ENCODE measurements at regions not wholly inside any gene's neighbourhood (a gene's known extent, or its start where the extent isn't known, plus 50 kb on each side); places are given as distances from the start of the nearest gene placed in this dataset.
"Not testable (repeated sequence)": the region's sequence is repeated elsewhere in the genome, so short reads cannot be mapped to it uniquely, and the experiment has no call there.

DNA sequence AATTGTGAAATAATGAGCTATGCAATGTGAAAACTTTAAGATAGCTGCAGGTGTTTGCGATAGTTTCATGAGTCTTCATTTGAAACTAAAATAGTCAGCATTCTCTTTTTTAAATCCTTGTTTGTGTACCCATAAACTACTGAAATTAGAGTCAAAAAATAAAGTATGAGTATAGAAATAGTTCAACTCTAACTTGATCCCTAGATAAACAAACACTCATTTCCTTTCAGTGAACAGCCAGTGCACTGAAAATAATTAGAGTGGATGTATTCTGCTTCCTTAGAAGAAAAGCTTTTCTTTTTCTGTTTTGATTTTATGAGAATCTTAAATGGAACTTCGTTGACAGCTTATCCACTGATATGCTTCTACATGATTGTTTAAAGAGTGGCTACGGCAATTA, 1033.4 kb downstream of the SOCS6 start:
- ChIA-PET CTCF (no interaction called here), POLR2A (ENCODE audit: low non-redundant PET) (no interaction called here)
- no peak for DNase-seq (ENCODE audit: low spot score)
- TF ChIP-seq CTCF (conservative IDR thresholded peaks at IDR 0.05; ENCODE audit: low read depth): no peak
- H3K27ac ChIP-seq: no peak overlapping the region

GRCh38 chr18:71321319-71321718, 1032.5 kb downstream of the SOCS6 start:
- CTCF ChIA-PET: no interaction called here
- no peak overlapping the region for H3K27ac ChIP-seq
- POLR2A ChIA-PET (ENCODE audit: low non-redundant PET): no interaction called here
- no peak for DNase-seq (ENCODE audit: low spot score)
- TF ChIP-seq CTCF (conservative IDR thresholded peaks at IDR 0.05; ENCODE audit: low read depth): no peak

GRCh38 chr18:71304856-71305255, 1016.0 kb downstream of the SOCS6 start:
- H3K27ac ChIP-seq: no peak overlapping the region
- POLR2A ChIA-PET (ENCODE audit: low non-redundant PET): no interaction called here
- DNase-seq (ENCODE audit: low spot score): no peak
- CTCF ChIA-PET: no interaction called here
- no peak for TF ChIP-seq CTCF (conservative IDR thresholded peaks at IDR 0.05; ENCODE audit: low read depth)

GRCh38 chr18:71303743-71304142, 1014.9 kb downstream of the SOCS6 start:
- POLR2A ChIA-PET (ENCODE audit: low non-redundant PET); CTCF ChIA-PET; H3K27ac ChIP-seq; DNase-seq (ENCODE audit: low spot score): not testable (repeated sequence)

GRCh38 chr18:71301596-71301995, 1012.8 kb downstream of the SOCS6 start:
- TF ChIP-seq CTCF (conservative IDR thresholded peaks at IDR 0.05; ENCODE audit: low read depth): no peak
- no peak for DNase-seq (ENCODE audit: low spot score)
- CTCF ChIA-PET: no interaction called here
- POLR2A ChIA-PET (ENCODE audit: low non-redundant PET): no interaction called here
- no peak overlapping the region for H3K27ac ChIP-seq

- POLR2A ChIA-PET (ENCODE audit: low non-redundant PET): not testable (repeated sequence)
These were observed 1005.4 kb downstream of the SOCS6 start for GRCh38 chr18:71294201-71294600.

DNA sequence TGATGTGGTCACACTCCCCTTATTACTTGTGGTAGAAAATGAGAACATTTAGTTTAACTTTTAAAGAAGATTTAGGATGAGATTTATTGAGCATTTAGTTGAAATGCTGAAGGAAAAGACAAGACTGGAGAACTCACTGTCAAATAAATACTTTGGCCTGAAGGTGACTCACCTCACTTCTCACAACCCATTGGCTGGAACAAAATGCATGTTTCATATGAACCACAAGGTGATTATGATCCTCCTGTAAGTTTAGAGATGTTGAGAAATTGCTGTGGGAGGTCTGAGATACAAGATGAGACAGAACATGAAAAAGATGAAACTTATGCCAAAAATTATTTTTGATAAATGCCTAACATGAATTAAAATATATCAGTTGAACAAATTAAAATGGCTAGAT, 1004.5 kb downstream of the SOCS6 start:
- TF ChIP-seq CTCF (conservative IDR thresholded peaks at IDR 0.05; ENCODE audit: low read depth): no peak
- ChIA-PET POLR2A (ENCODE audit: low non-redundant PET) (no interaction called here), CTCF (no interaction called here)
- DNase-seq (ENCODE audit: low spot score): no peak
- no peak overlapping the region for H3K27ac ChIP-seq

More at GRCh38 chr18:71294201-71294600, 1005.4 kb downstream of the SOCS6 start:
- DNase-seq (ENCODE audit: low spot score); H3K27ac ChIP-seq; CTCF ChIA-PET: not testable (repeated sequence)

DNA sequence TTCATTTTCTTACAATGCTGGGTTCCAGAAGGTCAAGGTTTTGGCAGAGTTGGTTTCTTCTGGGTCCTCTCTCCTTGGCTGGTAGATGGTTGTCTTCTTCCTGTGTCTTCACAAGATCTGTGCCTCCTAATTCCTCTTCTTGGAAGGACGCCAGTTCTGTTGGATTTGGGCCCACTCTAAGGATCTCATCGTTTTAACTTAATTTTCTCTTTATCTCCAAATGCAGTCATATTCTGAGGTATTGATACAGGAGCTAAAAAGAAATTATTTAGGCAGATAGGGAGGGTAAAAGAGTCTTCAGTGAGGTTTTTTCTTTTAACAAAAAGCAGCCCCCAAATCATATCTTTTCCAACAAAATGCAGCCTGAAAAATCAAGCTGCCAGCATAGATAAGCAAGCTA, 998.4 kb downstream of the SOCS6 start:
- POLR2A ChIA-PET (ENCODE audit: low non-redundant PET): no interaction called here
- TF ChIP-seq CTCF (conservative IDR thresholded peaks at IDR 0.05; ENCODE audit: low read depth): no peak
- DNase-seq (ENCODE audit: low spot score): no peak
- CTCF ChIA-PET: no interaction called here
- H3K27ac ChIP-seq: no peak overlapping the region
